HG03280 (cell line): ENCODE measurements at regions not wholly inside any gene's neighbourhood (a gene's known extent, or its start where the extent isn't known, plus 50 kb on each side); places are given as distances from the start of the nearest gene placed in this dataset.

ENCODE experiments used
- ATAC-seq: cut with Tn5 transposase; IDR thresholded peaks from one replicate; pipeline ENCODE4 v1.9.1; 2021; ENCODE audit warnings: mild to moderate bottlenecking, moderate library complexity; ENCODE audit not compliant: unreplicated experiment

DNA sequence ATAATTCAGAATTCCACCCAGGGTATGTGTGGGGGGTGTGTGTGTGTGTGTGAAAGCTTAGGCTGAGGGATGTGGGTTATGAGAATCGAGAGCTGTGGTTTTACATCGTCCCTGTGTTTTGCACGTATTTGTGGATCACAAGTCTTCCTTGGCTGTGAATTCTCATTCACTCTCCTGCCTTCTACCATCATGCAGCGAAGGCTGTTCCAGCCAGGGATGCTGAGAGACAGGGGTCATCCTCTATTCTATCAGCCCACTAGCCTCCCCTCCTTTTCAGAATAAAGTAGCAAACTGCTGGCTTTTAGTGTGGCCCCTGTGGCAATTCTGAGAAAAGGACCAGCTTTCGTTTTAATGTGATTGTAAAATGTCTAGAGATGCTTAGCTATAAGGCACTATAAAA lies 460.6 kb upstream of the NR2F2 start:
- no peak for ATAC-seq

- ATAC-seq, result no peak
Measured at GRCh38 chr15:95872366-95872771, 458.1 kb upstream of the NR2F2 start.

GRCh38 chr15:95874637-95875036 lies 455.9 kb upstream of the NR2F2 start:
- ATAC-seq, result no peak

DNA sequence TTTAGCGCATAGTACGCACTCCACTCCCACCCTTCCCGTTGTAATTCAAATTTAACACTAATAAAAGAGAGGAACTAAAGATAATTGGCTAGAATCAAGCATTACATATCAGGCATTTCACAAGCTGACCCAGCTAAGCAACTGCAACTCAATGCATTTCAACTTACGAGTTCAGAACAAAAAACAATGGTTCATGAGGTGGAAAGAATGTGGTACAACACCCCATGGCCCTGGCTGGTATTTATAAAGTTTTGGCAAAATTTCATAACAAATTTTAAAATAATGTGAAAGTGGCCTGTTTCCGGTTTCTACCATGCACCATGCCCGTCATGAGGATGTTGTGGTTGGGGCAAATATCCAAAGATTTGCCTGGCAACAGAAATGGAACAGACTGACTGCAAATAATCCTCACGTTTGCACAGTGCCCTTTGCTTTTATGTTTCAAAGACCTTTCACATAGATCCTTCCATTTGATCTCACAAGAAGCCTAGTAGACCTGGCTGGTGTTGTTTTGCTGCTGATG lies 455.3 kb upstream of the NR2F2 start:
- ATAC-seq, result no peak

GRCh38 chr15:95880031-95880570 lies 450.4 kb upstream of the NR2F2 start:
- no peak for ATAC-seq

DNA sequence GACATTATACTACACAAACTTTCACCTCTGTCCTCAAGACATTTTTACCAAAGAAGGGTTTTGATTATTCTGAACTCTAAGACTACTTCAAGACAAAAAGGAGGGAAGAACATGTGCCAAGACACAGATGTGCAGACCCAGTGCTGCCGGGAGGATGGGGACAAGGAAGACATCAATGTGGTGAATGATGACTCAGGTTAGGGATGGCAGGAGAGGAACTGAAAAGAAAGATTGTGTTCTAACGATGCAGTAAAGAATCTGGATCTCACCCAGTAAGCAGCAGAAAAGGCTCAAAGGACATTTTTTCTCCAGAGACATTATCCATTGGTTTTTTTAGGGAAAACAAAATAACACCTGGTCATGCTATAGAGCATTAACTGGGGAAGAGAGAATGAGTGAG lies 449.9 kb upstream of the NR2F2 start:
- no peak for ATAC-seq

DNA sequence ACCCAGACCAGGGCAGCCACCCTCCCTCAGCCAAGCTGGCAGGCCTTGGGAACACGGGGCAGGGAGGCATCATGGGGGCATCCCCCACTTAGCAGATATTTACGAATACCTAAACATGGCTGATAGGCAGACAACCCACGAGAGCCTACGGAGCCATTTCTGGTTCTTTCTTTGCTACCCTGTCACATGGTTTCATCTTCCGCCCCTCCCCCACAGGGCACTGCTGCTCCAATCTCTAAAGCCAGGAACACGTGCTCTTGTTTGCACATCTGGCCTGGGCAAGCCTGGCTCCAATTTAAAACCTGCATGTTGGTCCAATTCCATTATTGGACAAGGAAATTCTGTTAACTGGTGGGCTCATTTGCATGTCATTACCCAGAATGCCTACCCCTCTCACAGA lies 447.4 kb upstream of the NR2F2 start:
- ATAC-seq, result no peak

DNA sequence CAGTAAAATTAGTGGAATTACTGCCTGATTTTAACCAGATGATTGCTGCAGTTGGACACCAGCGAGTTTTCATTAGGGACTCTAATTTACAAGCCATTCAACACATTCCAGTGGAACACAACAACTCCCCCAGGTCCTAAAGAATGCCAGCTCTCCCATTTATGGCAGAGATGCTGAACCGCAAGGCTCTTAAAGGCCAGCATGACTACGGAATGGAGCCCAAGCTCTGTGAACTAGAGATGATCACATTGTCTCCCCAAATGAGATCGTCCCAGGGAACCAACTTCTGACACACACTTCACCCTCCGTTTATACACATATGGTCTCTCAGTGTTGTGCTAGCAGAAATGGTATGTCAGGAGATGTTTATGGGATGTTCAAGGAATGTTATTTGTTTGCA lies 446.2 kb upstream of the NR2F2 start:
- no peak for ATAC-seq

DNA sequence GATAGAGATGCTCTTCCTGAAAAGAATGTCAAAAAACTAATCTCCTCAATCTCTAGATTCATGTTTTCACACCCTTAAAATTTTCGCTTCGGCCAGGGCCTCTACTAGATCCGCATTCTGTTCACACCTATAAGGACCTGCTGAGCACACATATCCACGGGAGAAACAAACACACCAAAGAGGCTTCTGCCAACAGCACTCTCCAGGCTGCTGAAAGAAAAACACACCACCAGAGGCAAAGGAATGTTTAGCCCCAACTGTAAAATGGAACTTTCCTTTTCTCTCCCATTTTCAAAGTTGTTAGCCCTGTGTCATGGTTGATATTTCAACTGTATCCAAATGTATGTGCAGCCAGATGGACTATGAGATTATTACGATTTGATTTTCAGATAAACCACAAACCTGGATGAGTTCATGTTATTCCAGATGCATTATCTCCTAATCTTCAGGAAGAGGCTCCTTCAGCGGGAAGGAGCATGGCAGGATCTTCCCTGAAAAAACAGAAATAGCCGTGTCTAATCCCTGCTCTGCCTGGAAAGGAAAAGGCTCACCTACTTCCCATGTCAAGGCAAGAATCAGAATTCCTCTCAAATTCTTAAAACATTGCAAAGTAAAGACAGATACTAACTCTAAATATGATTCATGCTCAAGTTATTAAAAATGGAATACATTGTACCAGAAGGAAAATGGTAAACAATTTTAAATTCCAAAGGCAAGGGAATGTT lies 442.7 kb upstream of the NR2F2 start:
- ATAC-seq, result no peak

GRCh38 chr15:95888762-95889161 lies 441.7 kb upstream of the NR2F2 start:
- no peak for ATAC-seq

DNA sequence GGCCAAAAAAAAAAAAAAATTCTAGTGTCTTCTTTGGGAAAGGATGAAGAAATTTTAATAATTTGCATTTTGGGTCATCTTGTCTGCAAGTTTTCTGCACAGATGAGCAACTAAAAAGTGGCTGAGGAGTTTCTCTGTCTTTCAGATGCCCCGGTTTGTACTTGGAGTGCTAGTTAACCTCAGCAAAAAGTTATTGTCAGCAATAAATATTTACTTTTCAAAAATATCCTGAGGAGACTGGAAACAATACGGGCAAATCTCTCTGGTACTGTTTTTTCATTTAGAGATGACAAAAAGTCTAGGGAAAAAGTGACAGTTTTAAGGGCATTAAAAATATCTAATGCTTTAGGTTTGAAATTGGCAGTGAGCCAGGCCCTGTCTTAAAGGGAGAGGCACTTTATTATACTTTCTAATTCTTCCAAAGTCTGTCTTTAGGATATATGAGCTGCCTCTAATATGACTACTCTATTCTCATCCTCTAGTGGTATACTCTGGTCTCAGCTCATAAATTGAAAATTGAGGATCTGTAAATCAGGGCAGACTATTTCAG lies 436.0 kb upstream of the NR2F2 start:
- ATAC-seq, result no peak

DNA sequence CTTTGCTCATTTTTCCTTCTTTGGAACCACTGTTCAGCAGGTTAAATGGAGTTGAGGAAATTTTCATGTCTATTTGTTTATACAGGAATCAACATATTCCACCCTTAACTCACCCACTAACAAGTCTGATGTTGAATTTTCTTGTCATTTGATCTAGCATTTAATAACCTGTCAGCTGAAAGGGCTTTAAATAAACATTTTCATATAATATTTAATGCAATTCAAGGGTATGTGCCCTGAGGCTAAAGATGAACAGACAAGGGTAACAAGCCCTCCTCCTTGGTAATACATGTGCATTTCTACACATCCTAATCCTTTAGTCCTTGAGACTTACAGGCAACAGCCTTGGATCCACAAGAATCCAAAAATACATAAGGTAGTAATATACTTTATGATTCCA lies 435.0 kb upstream of the NR2F2 start:
- no peak for ATAC-seq

DNA sequence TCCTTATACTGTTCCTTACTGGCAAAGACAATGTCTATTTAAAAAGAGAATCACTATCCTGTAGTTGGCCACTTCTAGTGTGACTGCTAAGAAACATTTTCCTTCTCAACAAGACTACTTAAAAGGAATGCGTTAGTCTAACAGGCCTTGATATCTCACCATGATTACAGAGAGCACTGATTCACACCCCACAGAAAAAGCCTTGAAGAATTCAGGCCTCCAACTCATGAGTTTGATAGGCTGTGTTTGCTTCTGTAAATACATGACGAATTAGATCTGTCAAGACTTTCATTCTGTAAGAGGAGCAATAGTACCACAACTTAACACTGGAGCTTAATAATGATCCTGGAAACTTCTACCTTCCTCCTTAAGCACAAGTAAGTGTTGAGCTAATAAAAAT lies 432.8 kb upstream of the NR2F2 start:
- no peak for ATAC-seq

GRCh38 chr15:95898761-95899160 lies 431.7 kb upstream of the NR2F2 start:
- no peak for ATAC-seq

- ATAC-seq, result no peak
Measured at GRCh38 chr15:95901271-95901670, 429.2 kb upstream of the NR2F2 start.

GRCh38 chr15:95902606-95903005 lies 427.9 kb upstream of the NR2F2 start:
- no peak for ATAC-seq

DNA sequence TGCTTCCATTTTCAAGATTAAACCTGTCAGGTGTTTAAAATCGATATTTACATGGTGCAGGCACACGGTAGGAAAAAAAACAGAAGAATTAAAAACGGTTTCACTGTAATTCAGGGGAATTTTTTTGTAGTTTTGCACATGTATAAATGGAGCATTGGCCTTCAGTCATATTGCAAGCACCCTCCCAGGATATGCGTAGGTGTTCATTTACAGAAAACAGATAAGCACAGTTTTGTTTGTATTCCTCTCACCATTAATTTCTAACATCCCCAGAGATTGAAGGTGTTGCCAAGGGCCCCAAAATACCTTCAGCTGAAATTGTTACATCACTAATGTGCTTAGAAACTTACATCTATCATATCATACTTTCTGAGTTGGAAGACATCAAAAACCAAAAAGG lies 427.1 kb upstream of the NR2F2 start:
- no peak for ATAC-seq

DNA sequence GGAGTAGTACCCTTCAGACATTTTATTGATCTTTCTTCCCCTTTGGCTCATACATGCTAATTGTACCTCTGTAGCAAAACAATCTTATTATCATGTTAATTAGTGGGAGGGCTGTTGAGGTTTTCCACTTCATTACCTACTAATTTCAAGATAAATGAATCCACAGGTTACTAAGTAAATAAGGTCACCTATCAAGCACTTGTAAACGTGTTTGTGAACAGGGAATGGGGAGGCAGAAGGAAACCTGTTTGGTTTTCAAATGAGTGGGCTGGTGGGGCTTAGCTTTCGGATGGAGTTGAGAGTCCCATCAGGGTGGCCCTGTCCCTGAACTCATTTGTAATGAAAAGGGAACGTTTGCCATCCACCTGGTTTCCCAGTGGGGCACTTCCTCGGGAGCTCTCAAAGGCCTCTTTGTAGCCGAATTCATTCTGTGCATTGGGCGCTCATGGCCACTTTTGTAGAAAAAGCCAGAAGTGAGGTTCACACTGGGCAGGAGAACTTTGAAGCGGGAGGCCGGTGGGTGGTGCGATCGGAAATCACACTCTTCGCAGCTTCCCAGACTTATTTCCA lies 419.8 kb upstream of the NR2F2 start:
- ATAC-seq, result no peak

GRCh38 chr15:95911570-95912279 lies 418.8 kb upstream of the NR2F2 start:
- ATAC-seq, result no peak

GRCh38 chr15:95912280-95912625 lies 418.2 kb upstream of the NR2F2 start:
- ATAC-seq, result no peak

DNA sequence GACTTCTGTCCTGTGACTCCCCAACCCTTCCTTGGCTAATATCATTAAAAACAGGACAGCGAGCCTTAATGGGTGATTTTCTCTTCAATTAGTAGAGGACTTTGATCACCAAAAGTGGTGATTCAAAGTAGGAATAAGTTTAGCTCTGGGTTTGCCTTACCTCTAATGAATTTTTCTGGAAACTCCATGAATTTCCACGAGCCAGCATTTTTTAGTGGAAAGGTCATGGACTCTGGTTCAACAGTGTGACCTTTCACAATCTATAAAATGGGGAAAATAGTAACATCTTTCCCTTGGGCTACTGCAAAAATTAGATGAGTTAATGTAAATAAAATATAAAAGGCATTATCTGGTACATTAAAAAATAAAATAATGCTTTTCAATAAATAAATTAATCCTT lies 417.8 kb upstream of the NR2F2 start:
- ATAC-seq, result no peak

GRCh38 chr15:95916568-95916967 lies 413.9 kb upstream of the NR2F2 start:
- no peak for ATAC-seq
